HL-60 (cell line): ENCODE measurements at regions not wholly inside any gene's neighbourhood (a gene's known extent, or its start where the extent isn't known, plus 50 kb on each side); places are given as distances from the start of the nearest gene placed in this dataset.

Experiments used
- DNase-seq, 2 experiments: peaks; one replicate each; pipeline ENCODE4 v3.0.0-alpha.2; 2010 to 2020; ENCODE audit warnings: low read depth in 1 of 2, low spot score in 1 of 2
- H3K27ac ChIP-seq: fragments of 250-450 bp; sonication (Bioruptor Pico); replicated peaks from 2 replicates; pipeline ENCODE4 v1.5.1; 2020; ENCODE audit warnings: mild to moderate bottlenecking, moderate library complexity
- H3K27me3 ChIP-seq: fragments of 250-450 bp; sonication (Bioruptor Pico); 2 replicates; pipeline ENCODE4 v1.5.1; 2021; ENCODE audit warnings: mild to moderate bottlenecking, moderate library complexity; ENCODE audit not compliant: insufficient read depth, poor library complexity, severe bottlenecking
- H3K4me3 ChIP-seq: replicated peaks from 2 replicates; pipeline ENCODE4 v1.5.1; 2011; ENCODE audit warnings: mild to moderate bottlenecking, control low read depth, low read length; ENCODE audit not compliant: insufficient read depth
- GABPA ChIP-seq: IDR thresholded peaks from 2 replicates; pipeline ENCODE4 v1.6.1; 2012; ENCODE audit warnings: low read depth
- POLR2AphosphoS5 ChIP-seq: IDR thresholded peaks from 2 replicates; pipeline ENCODE4 v1.6.1; 2012; ENCODE audit warnings: low read depth
- SPI1 ChIP-seq: IDR thresholded peaks from 2 replicates; pipeline ENCODE4 v1.6.1; 2012; ENCODE audit warnings: low read depth, mild to moderate bottlenecking, borderline replicate concordance
- TF ChIP-seq, protein P1 (sequence below): IDR thresholded peaks from 2 replicates; pipeline ENCODE4 v1.6.1; 2012; ENCODE audit warnings: low read depth; ENCODE audit not compliant: insufficient replicate concordance
- TF ChIP-seq, protein P2 (sequence below): IDR thresholded peaks from one replicate; pipeline ENCODE4 v1.5.1; 2011; ENCODE audit warnings: low read length, control low read depth, inconsistent platforms; ENCODE audit not compliant: insufficient read depth

DNA sequence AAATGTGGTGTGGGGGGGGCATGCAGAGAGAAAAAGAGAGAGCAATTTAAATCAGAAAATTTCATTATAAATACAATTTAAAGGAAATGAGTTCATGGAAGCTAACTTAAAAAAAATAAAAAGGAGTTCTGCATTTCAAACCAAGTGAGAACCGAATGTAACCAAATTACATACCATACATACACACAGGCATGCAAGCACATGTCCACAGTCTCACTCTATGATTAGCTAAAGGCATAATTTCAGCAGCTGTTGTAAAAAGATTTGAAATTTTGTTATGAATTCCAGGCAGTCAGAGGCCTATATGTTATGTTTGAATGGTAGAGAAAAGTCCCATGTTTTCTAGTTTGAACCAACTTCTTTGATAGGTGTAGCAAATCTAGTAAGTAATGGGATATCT lies 611.6 kb upstream of the ADGRL3 start:
- no peak for TF ChIP-seq SPI1
- TF ChIP-seq POLR2AphosphoS5: no peak
- TF ChIP-seq, protein P1, sequence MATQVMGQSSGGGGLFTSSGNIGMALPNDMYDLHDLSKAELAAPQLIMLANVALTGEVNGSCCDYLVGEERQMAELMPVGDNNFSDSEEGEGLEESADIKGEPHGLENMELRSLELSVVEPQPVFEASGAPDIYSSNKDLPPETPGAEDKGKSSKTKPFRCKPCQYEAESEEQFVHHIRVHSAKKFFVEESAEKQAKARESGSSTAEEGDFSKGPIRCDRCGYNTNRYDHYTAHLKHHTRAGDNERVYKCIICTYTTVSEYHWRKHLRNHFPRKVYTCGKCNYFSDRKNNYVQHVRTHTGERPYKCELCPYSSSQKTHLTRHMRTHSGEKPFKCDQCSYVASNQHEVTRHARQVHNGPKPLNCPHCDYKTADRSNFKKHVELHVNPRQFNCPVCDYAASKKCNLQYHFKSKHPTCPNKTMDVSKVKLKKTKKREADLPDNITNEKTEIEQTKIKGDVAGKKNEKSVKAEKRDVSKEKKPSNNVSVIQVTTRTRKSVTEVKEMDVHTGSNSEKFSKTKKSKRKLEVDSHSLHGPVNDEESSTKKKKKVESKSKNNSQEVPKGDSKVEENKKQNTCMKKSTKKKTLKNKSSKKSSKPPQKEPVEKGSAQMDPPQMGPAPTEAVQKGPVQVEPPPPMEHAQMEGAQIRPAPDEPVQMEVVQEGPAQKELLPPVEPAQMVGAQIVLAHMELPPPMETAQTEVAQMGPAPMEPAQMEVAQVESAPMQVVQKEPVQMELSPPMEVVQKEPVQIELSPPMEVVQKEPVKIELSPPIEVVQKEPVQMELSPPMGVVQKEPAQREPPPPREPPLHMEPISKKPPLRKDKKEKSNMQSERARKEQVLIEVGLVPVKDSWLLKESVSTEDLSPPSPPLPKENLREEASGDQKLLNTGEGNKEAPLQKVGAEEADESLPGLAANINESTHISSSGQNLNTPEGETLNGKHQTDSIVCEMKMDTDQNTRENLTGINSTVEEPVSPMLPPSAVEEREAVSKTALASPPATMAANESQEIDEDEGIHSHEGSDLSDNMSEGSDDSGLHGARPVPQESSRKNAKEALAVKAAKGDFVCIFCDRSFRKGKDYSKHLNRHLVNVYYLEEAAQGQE: no peak
- TF ChIP-seq, protein P2, sequence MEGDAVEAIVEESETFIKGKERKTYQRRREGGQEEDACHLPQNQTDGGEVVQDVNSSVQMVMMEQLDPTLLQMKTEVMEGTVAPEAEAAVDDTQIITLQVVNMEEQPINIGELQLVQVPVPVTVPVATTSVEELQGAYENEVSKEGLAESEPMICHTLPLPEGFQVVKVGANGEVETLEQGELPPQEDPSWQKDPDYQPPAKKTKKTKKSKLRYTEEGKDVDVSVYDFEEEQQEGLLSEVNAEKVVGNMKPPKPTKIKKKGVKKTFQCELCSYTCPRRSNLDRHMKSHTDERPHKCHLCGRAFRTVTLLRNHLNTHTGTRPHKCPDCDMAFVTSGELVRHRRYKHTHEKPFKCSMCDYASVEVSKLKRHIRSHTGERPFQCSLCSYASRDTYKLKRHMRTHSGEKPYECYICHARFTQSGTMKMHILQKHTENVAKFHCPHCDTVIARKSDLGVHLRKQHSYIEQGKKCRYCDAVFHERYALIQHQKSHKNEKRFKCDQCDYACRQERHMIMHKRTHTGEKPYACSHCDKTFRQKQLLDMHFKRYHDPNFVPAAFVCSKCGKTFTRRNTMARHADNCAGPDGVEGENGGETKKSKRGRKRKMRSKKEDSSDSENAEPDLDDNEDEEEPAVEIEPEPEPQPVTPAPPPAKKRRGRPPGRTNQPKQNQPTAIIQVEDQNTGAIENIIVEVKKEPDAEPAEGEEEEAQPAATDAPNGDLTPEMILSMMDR: no peak
- TF ChIP-seq GABPA: no peak
- H3K27me3 ChIP-seq: no peaks in the 10 kb centered on the region
- no peak for DNase-seq
- no peak overlapping the region for H3K27ac ChIP-seq
- no peak overlapping the region for H3K4me3 ChIP-seq

DNA sequence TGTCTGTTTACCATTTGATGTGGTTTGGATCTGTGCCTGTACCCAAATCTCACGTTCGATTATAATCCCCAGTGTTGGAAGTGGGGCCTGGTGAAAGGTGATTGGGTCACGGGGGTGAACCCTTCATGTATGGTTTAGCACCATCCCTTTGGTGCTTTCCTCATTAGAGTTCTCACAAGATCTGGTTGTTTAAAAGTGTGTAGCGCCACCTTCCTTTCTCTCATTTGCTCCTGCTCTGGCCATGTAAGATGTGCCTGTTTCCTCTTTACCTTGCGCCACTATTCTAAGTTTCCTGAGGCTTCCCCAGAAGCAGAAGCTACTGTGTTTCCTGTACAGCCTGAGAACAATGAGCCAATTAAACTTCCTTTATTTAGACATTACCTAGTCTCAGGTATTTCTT lies 610.7 kb upstream of the ADGRL3 start:
- H3K4me3 ChIP-seq: no peak overlapping the region
- TF ChIP-seq POLR2AphosphoS5: no peak
- TF ChIP-seq GABPA: no peak
- TF ChIP-seq, protein P1: no peak
- no peak for TF ChIP-seq SPI1
- TF ChIP-seq, protein P2: no peak
- H3K27ac ChIP-seq: no peak overlapping the region
- no peak for DNase-seq
- H3K27me3 ChIP-seq: no peaks in the 10 kb centered on the region

GRCh38 chr4:60590116-60590515 lies 610.0 kb upstream of the ADGRL3 start:
- DNase-seq: no peak
- H3K27me3 ChIP-seq: no peaks in the 10 kb centered on the region
- TF ChIP-seq POLR2AphosphoS5 (no peak), GABPA (no peak), SPI1 (no peak)
- TF ChIP-seq, protein P1: no peak
- TF ChIP-seq, protein P2: no peak
- no peak overlapping the region for H3K4me3 ChIP-seq
- no peak overlapping the region for H3K27ac ChIP-seq
